ENCODE measurements at regions not wholly inside any gene's neighbourhood (a gene's known extent, or its start where the extent isn't known, plus 50 kb on each side); places are given as distances from the start of the nearest gene placed in this dataset.

DNA sequence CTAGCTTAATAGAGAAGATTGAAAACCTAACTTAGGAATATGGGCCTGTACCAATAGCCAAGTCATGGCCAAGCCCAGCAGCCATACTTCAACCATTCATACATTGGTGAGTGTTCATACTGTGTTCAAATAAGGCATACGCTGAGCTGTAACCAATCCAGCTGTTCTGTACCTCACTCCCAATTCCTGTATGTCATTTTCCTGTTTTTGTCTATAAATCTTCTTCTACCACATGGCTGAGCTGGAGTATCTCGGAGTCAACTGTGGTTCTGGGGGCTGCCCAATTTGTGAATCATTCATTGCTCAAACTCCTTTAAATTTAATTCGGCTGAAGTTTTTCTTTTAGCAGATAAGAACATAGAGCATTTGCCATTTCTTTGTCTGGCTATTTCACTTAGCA, 195.3 kb upstream of the ANKRD50 start:
- TF ChIP-seq YY1 (IDR thresholded peaks at IDR 0.05; ENCODE audit: insufficient read depth, insufficient read length) (no peak), ZNF274 (IDR thresholded peaks at IDR 0.05; ENCODE audit: low read depth, low read length) (no peak)

Measured in NT2/D1 (cell line).